Activated T-helper 1 cell treated with Interleukin-2 at 50 U/mL for 16 hours (primary cell): ENCODE measurements at regions not wholly inside any gene's neighbourhood (a gene's known extent, or its start where the extent isn't known, plus 50 kb on each side); places are given as distances from the start of the nearest gene placed in this dataset.

ENCODE experiments used
- DNase-seq: peaks from one replicate; pipeline ENCODE4 v3.0.0-alpha.2; 2020; ENCODE audit warnings: low read depth

DNA sequence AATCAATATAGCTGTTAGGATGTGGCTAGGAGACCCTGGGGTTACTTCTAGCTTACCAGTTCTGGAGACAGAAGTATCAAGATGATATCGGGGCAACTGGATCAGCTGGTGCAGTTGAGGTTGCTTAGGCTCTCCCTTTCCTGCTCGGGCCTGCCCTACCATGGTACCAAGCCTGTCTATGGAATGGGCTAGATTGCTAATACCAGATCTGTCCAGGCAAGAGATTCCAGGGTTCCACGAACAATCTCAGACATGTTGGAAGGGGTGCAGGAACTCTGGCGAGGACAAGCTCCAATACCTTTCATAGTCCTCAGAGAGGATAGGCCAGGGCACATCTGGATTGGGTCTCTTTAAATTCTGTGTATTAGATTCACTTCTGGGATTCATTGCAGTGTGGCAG, 53.8 kb downstream of the ADM start:
- DNase-seq: no peak

DNA sequence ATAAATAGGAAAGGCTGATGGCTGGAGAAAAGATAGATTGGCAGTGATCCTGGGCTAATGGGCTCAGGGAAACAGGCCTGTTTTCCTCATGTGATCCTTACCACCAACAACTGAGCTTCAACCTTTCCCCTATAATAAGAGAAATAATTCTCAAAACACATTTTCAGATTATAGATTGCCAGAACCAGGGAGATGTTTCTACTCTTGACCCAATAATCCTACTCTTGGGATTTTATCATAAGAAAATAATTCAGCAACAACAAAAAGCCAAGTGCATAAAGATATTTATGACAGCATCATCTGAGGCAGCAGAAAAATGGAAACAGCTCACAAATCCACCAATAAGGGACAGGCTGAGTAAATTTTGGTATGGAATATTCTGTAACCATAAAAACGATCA, 54.3 kb downstream of the ADM start:
- DNase-seq: no peak

DNA sequence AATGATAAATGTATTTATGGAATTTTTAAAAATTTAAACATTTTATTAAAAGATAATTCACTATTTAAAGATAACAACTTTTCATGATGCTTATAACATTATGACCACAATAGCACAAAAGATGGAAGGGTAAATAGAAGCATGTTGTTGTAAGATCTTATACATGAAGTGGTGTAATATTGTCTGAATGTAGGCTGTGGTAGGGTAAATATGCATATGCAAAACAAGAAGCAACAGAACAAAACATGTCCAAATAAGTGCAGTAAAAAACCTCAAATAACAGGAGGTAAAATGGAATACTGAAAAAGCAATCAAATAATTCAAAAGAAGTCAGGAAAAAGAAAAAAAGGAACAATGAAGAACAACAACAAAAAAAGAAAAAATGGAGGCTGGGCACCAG, 56.0 kb downstream of the ADM start:
- no peak for DNase-seq

DNA sequence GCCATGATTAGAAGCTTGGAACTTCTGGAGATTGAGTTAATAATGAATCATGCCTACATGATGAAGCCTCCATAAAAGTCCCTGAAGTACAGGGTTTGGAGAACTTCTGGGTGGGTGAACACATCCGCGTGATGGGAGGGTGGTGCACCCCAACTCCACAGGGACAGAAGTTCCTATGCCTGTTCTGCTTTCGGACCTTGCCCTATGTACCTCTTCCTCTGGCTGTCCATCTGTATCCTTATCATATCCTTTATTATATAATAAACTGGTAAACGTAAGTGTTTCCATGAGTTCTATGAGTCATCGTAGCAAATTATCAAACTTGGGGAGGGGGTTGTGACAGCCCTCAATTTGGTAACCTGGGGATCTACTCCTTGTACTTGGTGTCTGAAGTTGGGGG, 60.2 kb downstream of the ADM start:
- DNase-seq: no peak

GRCh38 chr11:10366568-10367331, 61.9 kb downstream of the ADM start:
- DNase-seq: peak; percentile 5

DNA sequence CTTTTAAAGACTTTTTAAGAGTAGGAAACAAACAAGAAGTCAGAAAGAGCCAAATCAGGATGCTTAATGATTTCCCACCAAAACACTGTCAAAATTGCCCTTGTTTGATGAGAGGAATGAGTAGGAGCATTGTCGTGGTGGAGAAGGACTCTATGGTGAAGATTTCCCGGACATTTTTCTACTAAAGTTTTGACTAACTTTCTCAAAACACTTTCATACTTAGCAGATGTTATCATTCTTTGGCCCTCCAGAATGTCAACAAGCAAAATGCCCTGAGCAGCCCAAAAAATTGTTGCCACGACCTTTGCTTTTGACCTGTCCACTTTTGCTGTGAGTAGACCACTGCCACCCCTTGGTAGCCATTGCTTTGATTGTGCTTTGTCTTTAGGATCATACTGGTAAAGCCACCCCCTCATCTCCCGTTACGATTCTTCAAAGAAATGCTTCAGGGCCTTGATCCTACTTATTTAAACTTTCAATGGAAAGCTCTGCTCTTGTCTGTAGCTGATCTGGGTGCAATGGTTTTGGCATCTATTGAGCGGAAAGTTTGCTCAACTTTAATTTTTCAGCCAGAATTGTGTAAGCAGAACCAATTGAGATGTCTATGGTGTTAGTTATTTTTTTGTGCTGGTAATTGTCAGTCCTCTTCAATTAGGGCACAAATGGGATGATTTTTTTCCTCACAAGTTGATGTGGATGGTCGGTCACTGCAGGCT, 67.2 kb downstream of the ADM start:
- DNase-seq: no peak

- no peak for DNase-seq
Measured at GRCh38 chr11:10373340-10373739, 68.5 kb downstream of the ADM start.

GRCh38 chr11:10373929-10374328, 69.1 kb downstream of the ADM start:
- DNase-seq: no peak

- DNase-seq: no peak
Measured at GRCh38 chr11:10374386-10374785, 69.5 kb downstream of the ADM start.

GRCh38 chr11:10375280-10375971, 70.6 kb downstream of the ADM start:
- DNase-seq: no peak

DNA sequence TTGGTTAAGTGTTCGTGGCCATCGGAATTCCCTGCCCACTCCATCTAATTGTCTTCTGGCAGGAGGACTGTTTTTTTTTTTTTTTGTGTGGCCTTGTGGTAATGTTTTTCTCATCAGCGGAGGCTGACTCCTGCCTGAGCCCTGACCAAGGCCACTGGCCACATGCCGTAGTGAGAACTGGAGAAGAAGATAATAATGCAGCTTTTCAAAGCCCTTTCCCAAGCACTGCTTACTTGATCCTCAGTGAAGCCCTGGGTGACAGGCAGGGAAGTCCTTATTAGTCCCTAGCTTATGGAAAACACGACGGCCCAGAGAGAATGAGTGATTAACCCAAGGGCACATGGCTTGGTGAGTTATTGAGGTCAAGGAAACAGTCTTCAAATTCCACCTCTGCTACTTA, 71.2 kb downstream of the ADM start:
- no peak for DNase-seq

- no peak for DNase-seq
Measured at GRCh38 chr11:10377183-10377582, 72.3 kb downstream of the ADM start.

DNA sequence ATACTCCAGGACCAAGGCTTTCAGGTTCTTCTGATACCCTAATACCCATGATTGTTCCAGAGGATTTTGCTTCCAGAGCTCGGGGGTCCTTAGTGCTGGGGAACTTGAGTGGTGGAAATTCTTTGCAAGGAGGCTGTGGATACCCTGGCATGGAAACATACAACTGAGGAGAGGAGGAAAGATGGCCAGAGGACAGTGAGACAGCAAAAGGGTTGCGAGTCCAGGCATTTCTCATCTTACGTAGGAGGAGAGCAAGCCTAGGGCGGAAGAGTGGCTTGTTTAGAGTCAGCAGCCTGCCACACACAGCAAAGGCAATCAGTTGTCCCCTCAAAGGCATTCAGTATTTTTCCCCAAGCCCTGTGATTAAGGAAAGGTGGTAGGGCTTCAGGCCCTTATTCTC, 73.5 kb downstream of the ADM start:
- DNase-seq: no peak

DNA sequence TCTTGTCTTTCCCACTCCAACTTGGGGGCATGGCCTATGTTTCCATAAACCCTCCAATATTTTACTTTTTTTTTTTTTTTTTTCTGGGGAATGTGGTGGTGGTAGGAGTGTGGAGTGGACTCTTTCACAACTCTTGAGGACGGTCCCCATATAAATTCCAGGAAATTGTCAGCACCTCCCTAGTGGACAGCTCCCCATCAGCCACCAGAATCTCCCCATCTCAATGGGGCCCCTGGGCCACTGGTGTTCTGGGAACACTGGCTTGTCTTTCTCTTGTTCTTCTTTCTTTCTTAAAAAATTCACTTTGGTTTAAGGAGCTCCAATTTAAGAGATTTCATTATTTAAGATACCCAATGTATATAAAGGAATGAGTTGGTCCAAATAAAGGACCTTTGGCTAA, 74.1 kb downstream of the ADM start:
- no peak for DNase-seq

- DNase-seq: no peak
Measured at GRCh38 chr11:10379426-10379825, 74.6 kb downstream of the ADM start.

DNA sequence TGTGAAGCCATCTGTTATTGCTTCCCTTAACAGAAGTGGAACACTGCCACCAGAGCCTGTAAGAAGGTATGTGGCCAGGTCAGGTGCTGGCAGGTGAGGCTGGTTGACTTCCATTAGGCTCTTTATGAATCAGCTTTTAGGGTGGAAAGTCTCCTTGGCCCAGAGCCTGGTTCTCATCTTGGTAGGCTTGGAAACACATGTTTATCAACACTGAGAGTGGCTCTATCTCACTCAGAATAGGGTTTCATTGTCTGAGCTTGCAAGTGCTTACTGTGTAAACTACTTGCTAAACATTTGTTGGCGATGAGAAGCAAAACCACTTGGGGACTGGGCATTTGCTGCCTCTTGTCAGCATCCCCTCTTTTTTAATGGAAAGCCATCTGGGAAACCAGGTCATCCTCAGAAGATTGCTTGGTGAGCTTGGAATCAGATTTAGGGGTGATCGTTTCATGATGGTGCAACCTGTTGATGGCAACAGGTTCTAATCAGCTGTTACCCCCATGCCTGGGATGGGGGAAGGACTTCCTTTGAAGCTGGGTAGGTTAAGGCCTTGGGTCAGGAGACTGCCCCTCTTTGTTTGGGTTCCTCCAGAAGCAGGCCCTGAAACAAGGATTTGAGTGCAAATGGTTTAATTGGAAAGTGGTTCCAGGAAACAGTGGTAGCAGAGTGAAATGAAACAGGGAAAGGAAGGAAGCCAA, 75.0 kb upstream of the AMPD3 start:
- no peak for DNase-seq

GRCh38 chr11:10380921-10381320, 74.1 kb upstream of the AMPD3 start:
- DNase-seq: no peak

DNA sequence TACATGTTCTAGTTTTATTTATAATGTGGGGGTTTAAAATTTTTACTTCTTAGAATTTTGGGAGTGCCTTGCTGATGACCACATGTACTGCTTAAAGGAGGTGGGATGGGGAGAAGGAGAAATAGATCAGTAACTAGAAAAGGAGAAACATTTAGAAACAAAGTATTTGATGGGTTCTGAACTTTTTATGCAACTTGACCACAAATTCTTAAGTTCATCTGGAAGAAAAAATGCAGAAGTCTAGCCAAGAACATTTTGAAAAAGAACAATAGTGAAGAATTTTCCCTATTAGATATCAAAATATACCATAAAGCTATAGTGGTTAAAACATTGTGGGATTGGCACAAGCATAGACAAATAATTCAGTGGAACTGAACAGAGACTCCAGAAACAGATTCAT, 73.3 kb upstream of the AMPD3 start:
- no peak for DNase-seq

DNA sequence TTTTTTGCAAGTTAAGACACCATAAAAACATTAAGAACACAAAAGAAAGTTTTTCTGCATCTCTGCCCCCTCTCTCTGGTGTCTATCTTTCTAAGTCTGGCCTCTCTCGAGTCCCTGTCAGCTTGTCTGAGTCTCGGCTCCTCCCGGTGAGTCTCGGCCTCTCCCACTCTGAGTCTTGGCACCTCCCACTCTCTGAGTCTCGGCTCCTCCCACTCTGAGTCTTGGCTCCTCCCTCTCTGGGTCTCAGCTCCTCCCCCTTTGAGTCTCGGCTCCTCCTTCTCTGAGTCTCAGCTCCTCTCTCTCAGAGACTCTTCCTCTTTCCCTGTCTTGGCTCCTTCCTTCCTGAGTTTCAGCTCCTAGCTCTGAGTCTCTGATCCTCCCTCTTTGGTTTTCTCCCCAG, 72.5 kb upstream of the AMPD3 start:
- no peak for DNase-seq

DNA sequence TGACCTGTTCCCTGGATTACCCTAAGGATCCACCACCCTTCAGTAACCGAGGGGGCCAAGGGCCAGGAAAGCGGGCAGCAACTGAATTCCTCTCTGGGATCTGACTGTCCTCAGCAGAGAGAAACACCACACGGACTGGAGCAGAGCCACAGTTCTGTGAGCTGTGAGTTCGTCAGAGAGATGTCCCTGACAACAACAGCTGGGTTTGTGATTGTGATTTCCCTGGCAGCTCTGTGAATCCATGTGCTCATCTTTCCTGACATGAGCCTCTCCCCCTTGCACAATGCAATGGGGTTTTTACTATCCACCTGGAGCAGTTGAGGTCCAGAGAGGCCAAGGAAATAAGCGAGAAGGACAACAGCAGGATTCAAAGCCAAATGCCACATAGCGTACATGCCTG, 69.4 kb upstream of the AMPD3 start:
- DNase-seq: no peak

DNA sequence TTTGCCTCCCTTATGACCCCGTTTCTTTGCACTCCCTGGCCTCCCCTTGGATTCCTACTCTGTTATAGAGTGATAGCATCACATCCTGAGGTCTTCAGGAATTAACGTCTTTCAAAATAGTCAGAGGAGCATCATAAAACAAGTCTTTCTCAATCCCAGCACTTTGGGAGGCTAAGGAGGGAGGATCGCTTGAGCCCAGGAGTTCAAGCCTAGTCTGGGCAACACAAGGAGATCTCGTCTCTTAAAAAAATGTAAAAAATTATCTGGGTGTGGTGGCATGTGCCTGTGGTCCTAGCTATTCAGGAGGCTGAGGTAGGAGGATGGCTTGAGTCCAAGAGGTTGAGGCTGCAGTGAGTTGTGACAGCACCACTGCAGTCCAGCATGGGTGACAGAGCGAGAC, 68.7 kb upstream of the AMPD3 start:
- no peak for DNase-seq

GRCh38 chr11:10386861-10387205, 68.2 kb upstream of the AMPD3 start:
- no peak for DNase-seq
